SK-N-SH treated with all-trans-retinoic acid at 6 μM for 48 hours (cell line): ENCODE measurements at regions not wholly inside any gene's neighbourhood (a gene's known extent, or its start where the extent isn't known, plus 50 kb on each side); places are given as distances from the start of the nearest gene placed in this dataset.

Experiments used
- ATAC-seq: fragments of 200-7000 bp; cut with Tn5 transposase; 3 replicates; pipeline ENCODE4 v1.9.1; 2020; ENCODE audit warnings: mild to moderate bottlenecking, moderate library complexity
- CSDC2 ChIP-seq: fragments of 250-450 bp; sonication (Bioruptor Pico); IDR thresholded peaks from 2 replicates; pipeline ENCODE4 v1.5.0; 2020; ENCODE audit warnings: mild to moderate bottlenecking, moderate library complexity
- ESRRG ChIP-seq: fragments of 250-450 bp; sonication (Bioruptor Pico); IDR thresholded peaks from 2 replicates; pipeline ENCODE4 v1.6.1; 2021; ENCODE audit warnings: mild to moderate bottlenecking
- GLIS3 ChIP-seq: fragments of 250-450 bp; sonication (Bioruptor Pico); IDR thresholded peaks from 2 replicates; pipeline ENCODE4 v1.5.0; 2020; ENCODE audit warnings: mild to moderate bottlenecking, moderate library complexity
- ISL1 ChIP-seq: fragments of 250-450 bp; sonication (Bioruptor Pico); IDR thresholded peaks from 2 replicates; pipeline ENCODE4 v2.1.2; 2022; ENCODE audit warnings: mild to moderate bottlenecking, moderate library complexity
- OSR1 ChIP-seq: fragments of 250-450 bp; sonication (Bioruptor Pico); IDR thresholded peaks from 2 replicates; pipeline ENCODE4 v1.8.0; 2022; ENCODE audit warnings: moderate library complexity, mild to moderate bottlenecking, inconsistent platforms
- PPARA ChIP-seq: fragments of 250-450 bp; sonication (Bioruptor Pico); IDR thresholded peaks from 2 replicates; pipeline ENCODE4 v1.5.0; 2020; ENCODE audit warnings: mild to moderate bottlenecking, borderline replicate concordance
- RARB ChIP-seq: fragments of 250-450 bp; sonication (Bioruptor Pico); IDR thresholded peaks from 2 replicates; pipeline ENCODE4 v1.8.0; 2021; ENCODE audit warnings: mild to moderate bottlenecking, moderate library complexity
- TCF4 ChIP-seq: fragments of 250-450 bp; sonication (Bioruptor Pico); IDR thresholded peaks from 2 replicates; pipeline ENCODE4 v1.8.0; 2021; ENCODE audit warnings: mild to moderate bottlenecking, moderate library complexity, borderline replicate concordance
- TOX ChIP-seq: fragments of 250-450 bp; sonication (Bioruptor Pico); IDR thresholded peaks from 2 replicates; pipeline ENCODE4 v1.8.0; 2021; ENCODE audit warnings: mild to moderate bottlenecking, moderate library complexity, borderline replicate concordance
- ZC3H10 ChIP-seq: fragments of 250-450 bp; sonication (Bioruptor Pico); IDR thresholded peaks from 2 replicates; pipeline ENCODE4 v1.5.1; 2021; ENCODE audit warnings: mild to moderate bottlenecking, moderate library complexity
- ZFP3 ChIP-seq: fragments of 250-450 bp; sonication (Bioruptor Pico); IDR thresholded peaks from 2 replicates; pipeline ENCODE4 v1.5.0; 2020; ENCODE audit warnings: mild to moderate bottlenecking, moderate library complexity
- ZFP30 ChIP-seq: fragments of 450-650 bp; formaldehyde crosslinking; IDR thresholded peaks from 2 replicates; pipeline ENCODE4 v1.5.0; 2022; ENCODE audit warnings: mild to moderate bottlenecking, moderate library complexity
- ZNF70 ChIP-seq: fragments of 450-650 bp; formaldehyde crosslinking; IDR thresholded peaks from 2 replicates; pipeline ENCODE4 v1.5.0; 2020; ENCODE audit warnings: mild to moderate bottlenecking, moderate library complexity
- ZNF8 ChIP-seq: fragments of 450-650 bp; formaldehyde crosslinking; IDR thresholded peaks from 2 replicates; pipeline ENCODE4 v1.5.0; 2020; ENCODE audit warnings: mild to moderate bottlenecking, moderate library complexity
- TF ChIP-seq, protein P1 (sequence below): fragments of 250-450 bp; sonication (Bioruptor Pico); IDR thresholded peaks from 2 replicates; pipeline ENCODE4 v1.8.0; 2021; ENCODE audit warnings: low read depth, mild to moderate bottlenecking, moderate library complexity, borderline replicate concordance
- TF ChIP-seq, protein P2 (sequence below): fragments of 250-450 bp; sonication (Bioruptor Pico); IDR thresholded peaks from 2 replicates; pipeline ENCODE4 v1.5.1; 2020; ENCODE audit warnings: low read depth, mild to moderate bottlenecking, moderate library complexity
- TF ChIP-seq, protein P3 (sequence below): fragments of 250-450 bp; sonication (Bioruptor Pico); IDR thresholded peaks from 2 replicates; pipeline ENCODE4 v1.5.1; 2021; ENCODE audit warnings: mild to moderate bottlenecking, moderate library complexity
- TF ChIP-seq, protein P4 (sequence below): fragments of 250-450 bp; sonication (Bioruptor Pico); IDR thresholded peaks from 2 replicates; pipeline ENCODE4 v1.5.0; 2020; ENCODE audit warnings: mild to moderate bottlenecking, moderate library complexity

DNA sequence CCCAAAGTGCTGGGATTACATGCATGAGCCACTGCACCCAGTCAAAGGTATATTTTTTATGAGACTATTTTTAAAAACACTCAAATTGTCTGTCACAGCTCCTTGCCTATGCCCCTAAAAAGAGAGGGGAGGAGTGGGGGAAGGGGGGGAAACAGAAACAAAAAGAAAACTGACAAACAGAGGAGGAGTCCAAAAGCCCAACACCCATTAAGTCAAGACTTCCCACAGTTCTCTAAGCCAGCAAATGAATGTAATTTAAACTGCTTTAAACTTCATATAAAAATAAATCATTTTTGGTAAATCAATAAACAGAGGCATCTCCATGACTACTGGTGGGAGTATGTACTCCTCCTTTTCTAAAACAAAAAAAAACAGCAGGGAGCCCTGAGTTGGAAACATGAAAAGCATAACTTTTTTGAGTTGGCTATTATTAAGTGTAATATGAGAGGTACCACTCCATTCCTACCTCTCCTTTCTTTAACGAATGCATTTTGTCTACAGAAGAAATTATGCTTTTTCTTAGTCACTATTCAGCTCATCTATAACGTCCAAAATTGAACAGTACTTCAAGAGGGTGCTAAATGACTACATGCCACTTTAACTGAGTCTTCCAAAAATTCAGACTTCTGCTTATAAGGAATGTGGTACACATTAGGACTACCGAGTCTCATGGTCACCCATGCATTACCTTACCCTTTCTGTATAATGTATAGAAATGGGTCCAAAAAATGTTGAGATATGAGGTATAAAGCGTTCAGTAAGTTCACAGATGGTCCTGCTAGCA lies 119.0 kb upstream of the PRSS16 start:
- no peak for ATAC-seq
- TF ChIP-seq TCF4 (CRISPR knock-in tag), result no peak
- no peak for TF ChIP-seq ZNF8 (CRISPR knock-in tag)
- TF ChIP-seq, protein P1, sequence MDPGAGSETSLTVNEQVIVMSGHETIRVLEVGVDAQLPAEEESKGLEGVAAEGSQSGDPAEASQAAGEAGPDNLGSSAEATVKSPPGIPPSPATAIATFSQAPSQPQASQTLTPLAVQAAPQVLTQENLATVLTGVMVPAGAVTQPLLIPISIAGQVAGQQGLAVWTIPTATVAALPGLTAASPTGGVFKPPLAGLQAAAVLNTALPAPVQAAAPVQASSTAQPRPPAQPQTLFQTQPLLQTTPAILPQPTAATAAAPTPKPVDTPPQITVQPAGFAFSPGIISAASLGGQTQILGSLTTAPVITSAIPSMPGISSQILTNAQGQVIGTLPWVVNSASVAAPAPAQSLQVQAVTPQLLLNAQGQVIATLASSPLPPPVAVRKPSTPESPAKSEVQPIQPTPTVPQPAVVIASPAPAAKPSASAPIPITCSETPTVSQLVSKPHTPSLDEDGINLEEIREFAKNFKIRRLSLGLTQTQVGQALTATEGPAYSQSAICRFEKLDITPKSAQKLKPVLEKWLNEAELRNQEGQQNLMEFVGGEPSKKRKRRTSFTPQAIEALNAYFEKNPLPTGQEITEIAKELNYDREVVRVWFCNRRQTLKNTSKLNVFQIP, result no peak
- TF ChIP-seq GLIS3 (CRISPR knock-in tag), result no peak
- TF ChIP-seq, protein P2, sequence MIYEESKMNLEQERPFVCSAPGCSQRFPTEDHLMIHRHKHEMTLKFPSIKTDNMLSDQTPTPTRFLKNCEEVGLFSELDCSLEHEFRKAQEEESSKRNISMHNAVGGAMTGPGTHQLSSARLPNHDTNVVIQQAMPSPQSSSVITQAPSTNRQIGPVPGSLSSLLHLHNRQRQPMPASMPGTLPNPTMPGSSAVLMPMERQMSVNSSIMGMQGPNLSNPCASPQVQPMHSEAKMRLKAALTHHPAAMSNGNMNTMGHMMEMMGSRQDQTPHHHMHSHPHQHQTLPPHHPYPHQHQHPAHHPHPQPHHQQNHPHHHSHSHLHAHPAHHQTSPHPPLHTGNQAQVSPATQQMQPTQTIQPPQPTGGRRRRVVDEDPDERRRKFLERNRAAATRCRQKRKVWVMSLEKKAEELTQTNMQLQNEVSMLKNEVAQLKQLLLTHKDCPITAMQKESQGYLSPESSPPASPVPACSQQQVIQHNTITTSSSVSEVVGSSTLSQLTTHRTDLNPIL (CRISPR knock-in tag), result no peak
- no peak for TF ChIP-seq ZC3H10
- TF ChIP-seq ISL1, result no peak
- TF ChIP-seq ESRRG (CRISPR knock-in tag), result no peak
- no peak for TF ChIP-seq CSDC2 (CRISPR knock-in tag)
- no peak for TF ChIP-seq ZFP30 (CRISPR knock-in tag)
- TF ChIP-seq RARB (CRISPR knock-in tag), result no peak
- TF ChIP-seq OSR1 (CRISPR knock-in tag), result no peak

DNA sequence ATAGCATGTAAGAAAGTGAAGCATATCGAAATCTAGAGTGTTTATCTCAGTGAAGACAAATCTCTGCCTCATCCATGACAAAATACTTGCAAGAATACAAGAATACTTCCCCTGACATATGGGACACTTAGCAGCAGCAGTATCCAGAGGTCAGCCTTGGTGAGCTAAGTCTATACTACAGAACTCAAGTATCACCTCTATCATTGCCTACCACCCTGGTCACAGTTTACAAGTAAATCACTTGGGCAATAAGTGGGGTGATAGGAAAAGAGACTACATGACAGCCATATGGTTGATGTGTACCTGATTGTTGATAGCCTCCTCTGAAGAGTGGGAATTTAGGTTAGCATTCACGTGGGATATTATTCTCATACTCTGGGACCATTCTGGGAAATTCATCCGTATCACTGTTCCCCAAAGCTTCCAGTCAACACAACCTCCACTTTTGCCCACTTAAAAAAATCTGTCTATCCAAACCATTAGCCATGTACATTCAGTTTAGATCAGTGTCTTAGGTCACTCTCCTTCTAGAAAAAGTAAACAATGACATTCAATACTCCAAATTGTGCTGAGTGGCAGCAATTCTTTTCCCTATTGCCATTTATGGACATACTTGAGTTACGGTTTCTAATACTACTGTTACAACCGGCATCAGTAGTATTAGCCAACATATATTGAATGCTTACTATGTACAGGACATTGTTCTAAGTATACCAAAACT lies 118.2 kb upstream of the PRSS16 start:
- no peak for ATAC-seq
- TF ChIP-seq ZC3H10 (no peak), PPARA (CRISPR knock-in tag) (no peak), ZFP3 (no peak), RARB (CRISPR knock-in tag) (no peak)
- TF ChIP-seq, protein P3, sequence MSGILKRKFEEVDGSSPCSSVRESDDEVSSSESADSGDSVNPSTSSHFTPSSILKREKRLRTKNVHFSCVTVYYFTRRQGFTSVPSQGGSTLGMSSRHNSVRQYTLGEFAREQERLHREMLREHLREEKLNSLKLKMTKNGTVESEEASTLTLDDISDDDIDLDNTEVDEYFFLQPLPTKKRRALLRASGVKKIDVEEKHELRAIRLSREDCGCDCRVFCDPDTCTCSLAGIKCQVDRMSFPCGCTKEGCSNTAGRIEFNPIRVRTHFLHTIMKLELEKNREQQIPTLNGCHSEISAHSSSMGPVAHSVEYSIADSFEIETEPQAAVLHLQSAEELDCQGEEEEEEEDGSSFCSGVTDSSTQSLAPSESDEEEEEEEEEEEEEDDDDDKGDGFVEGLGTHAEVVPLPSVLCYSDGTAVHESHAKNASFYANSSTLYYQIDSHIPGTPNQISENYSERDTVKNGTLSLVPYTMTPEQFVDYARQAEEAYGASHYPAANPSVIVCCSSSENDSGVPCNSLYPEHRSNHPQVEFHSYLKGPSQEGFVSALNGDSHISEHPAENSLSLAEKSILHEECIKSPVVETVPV, result no peak
- TF ChIP-seq, protein P1, result no peak

DNA sequence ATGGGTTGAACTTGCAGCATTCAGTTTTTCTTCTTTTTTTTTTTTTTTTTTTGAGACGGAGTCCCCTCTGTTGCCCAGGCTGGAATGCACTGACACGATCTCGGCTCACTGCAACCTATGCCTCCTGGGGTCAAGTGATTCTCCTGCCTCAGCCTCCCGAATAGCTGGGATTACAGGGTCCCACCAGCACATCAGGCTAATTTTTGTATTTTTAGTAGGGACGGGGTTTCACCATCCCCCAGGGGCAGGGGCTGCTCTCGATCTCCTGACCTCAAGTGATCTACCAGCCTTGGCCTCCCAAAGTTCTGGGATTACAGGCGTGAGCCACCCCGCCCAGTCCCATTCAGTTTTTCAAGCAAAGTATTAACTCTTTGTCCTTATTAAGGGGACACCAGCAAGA lies 117.6 kb upstream of the PRSS16 start:
- no peak for ATAC-seq
- TF ChIP-seq ZNF70 (CRISPR knock-in tag) (no peak), TCF4 (CRISPR knock-in tag) (no peak), OSR1 (CRISPR knock-in tag) (no peak), TOX (CRISPR knock-in tag) (no peak), RARB (CRISPR knock-in tag) (no peak), ZFP3 (no peak), PPARA (CRISPR knock-in tag) (no peak)
- TF ChIP-seq, protein P4, sequence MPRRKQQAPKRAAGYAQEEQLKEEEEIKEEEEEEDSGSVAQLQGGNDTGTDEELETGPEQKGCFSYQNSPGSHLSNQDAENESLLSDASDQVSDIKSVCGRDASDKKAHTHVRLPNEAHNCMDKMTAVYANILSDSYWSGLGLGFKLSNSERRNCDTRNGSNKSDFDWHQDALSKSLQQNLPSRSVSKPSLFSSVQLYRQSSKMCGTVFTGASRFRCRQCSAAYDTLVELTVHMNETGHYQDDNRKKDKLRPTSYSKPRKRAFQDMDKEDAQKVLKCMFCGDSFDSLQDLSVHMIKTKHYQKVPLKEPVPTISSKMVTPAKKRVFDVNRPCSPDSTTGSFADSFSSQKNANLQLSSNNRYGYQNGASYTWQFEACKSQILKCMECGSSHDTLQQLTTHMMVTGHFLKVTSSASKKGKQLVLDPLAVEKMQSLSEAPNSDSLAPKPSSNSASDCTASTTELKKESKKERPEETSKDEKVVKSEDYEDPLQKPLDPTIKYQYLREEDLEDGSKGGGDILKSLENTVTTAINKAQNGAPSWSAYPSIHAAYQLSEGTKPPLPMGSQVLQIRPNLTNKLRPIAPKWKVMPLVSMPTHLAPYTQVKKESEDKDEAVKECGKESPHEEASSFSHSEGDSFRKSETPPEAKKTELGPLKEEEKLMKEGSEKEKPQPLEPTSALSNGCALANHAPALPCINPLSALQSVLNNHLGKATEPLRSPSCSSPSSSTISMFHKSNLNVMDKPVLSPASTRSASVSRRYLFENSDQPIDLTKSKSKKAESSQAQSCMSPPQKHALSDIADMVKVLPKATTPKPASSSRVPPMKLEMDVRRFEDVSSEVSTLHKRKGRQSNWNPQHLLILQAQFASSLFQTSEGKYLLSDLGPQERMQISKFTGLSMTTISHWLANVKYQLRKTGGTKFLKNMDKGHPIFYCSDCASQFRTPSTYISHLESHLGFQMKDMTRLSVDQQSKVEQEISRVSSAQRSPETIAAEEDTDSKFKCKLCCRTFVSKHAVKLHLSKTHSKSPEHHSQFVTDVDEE (CRISPR knock-in tag), result no peak
- TF ChIP-seq, protein P2 (CRISPR knock-in tag), result no peak
- TF ChIP-seq, all 23 proteins: peak for 0
